ENCODE measurements at regions not wholly inside any gene's neighbourhood (a gene's known extent, or its start where the extent isn't known, plus 50 kb on each side); places are given as distances from the start of the nearest gene placed in this dataset.

- Histone ChIP-seq H3F3A (replicated peaks; ENCODE audit: insufficient read depth) (no peaks in the 10 kb centered on the region), H3K79me2 (ENCODE audit: insufficient read depth) (no peaks in the 10 kb centered on the region), H3K36me3 (replicated peaks in 1 of 2; ENCODE audit: control insufficient read depth in 1 of 2, insufficient read depth in 2 of 2, low read length in 1 of 2) (no peaks in the 10 kb centered on the region), H3K9me2 (no peaks in the 10 kb centered on the region), H2AFZ (ENCODE audit: low read depth) (no peak overlapping the region), H3K27ac (ENCODE audit: low read depth in 2 of 2, low read length in 1 of 2) (no peak overlapping the region), H3K9me3 (no peaks in the 10 kb centered on the region), H3K4me2 (no peak overlapping the region), H3K4me3 (ENCODE audit: low read depth in 2 of 2, low read length in 1 of 2) (no peak overlapping the region), H3K9ac (no peak overlapping the region), H4K20me1 (ENCODE audit: insufficient read depth) (no peaks in the 10 kb centered on the region), H3K4me1 (ENCODE audit: control insufficient read depth in 1 of 2, insufficient read depth in 2 of 2, low read depth in 1 of 2, low read length in 1 of 2) (peaks cover 0 to 10% of the 10 kb centered on the region in 2 experiments; a peak in 1 of 4 replicates), H3K27me3 (ENCODE audit: insufficient read depth) (no peaks in the 10 kb centered on the region)
- WGBS (ENCODE audit: low lambda C conversion rate), result 87% methylated on average over 6 of the region's 6 CpGs
- TF ChIP-seq POLR2AphosphoS5 (IDR thresholded peaks at IDR 0.05; ENCODE audit: low read depth, low read length), result no peak
- TF ChIP-seq TEAD4 (IDR thresholded peaks at IDR 0.05; ENCODE audit: borderline replicate concordance, insufficient read depth), result no peak
- TF ChIP-seq EP300 (IDR thresholded peaks at IDR 0.05; ENCODE audit: borderline replicate concordance in 1 of 2, low read depth in 1 of 2, low read length in 1 of 2), result no peak
- TF ChIP-seq, protein P1, sequence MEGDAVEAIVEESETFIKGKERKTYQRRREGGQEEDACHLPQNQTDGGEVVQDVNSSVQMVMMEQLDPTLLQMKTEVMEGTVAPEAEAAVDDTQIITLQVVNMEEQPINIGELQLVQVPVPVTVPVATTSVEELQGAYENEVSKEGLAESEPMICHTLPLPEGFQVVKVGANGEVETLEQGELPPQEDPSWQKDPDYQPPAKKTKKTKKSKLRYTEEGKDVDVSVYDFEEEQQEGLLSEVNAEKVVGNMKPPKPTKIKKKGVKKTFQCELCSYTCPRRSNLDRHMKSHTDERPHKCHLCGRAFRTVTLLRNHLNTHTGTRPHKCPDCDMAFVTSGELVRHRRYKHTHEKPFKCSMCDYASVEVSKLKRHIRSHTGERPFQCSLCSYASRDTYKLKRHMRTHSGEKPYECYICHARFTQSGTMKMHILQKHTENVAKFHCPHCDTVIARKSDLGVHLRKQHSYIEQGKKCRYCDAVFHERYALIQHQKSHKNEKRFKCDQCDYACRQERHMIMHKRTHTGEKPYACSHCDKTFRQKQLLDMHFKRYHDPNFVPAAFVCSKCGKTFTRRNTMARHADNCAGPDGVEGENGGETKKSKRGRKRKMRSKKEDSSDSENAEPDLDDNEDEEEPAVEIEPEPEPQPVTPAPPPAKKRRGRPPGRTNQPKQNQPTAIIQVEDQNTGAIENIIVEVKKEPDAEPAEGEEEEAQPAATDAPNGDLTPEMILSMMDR (IDR thresholded peaks at IDR 0.05), result no peak
- no peak for TF ChIP-seq RAD21 (IDR thresholded peaks at IDR 0.05; ENCODE audit: low read length)
- TF ChIP-seq FOSL2 (IDR thresholded peaks at IDR 0.05; ENCODE audit: borderline replicate concordance, low read depth), result no peak
- no peak for TF ChIP-seq SMC3 (IDR thresholded peaks at IDR 0.05; ENCODE audit: low read depth, low read length)
- TF ChIP-seq, protein P2, sequence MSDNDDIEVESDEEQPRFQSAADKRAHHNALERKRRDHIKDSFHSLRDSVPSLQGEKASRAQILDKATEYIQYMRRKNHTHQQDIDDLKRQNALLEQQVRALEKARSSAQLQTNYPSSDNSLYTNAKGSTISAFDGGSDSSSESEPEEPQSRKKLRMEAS (IDR thresholded peaks at IDR 0.05; ENCODE audit: low read depth), result no peak
- no peak for TF ChIP-seq ELF1 (IDR thresholded peaks at IDR 0.05)
- no peak for TF ChIP-seq GABPA (IDR thresholded peaks at IDR 0.05; ENCODE audit: low read depth)
- TF ChIP-seq MXI1 (IDR thresholded peaks at IDR 0.05; ENCODE audit: low read depth, low read length), result no peak
- TF ChIP-seq FOXM1 (IDR thresholded peaks at IDR 0.05; ENCODE audit: low read depth), result no peak
- no peak for TF ChIP-seq RCOR1 (IDR thresholded peaks at IDR 0.05; ENCODE audit: low read length)
- TF ChIP-seq SIN3A (IDR thresholded peaks at IDR 0.05; ENCODE audit: borderline replicate concordance, low read depth, low read length), result no peak
- CTCF ChIA-PET, result interaction anchor here (1.4 to 4.9 kb wide), 3 partner anchors 9 to 340 kb away, joined by 4 to 29 read pairs (median 13); no protein-coding TSS in a partner anchor
- DNase-seq, result no peak
- POLR2A ChIA-PET, result no interaction called here
These were observed 51.6 kb upstream of the THUMPD3 start for GRCh38 chr3:9311228-9311627.

Data from SK-N-SH (cell line).